ENCODE measurements at regions not wholly inside any gene's neighbourhood (a gene's known extent, or its start where the extent isn't known, plus 50 kb on each side); places are given as distances from the start of the nearest gene placed in this dataset.

GRCh38 chr4:146058531-146058930, 117.0 kb upstream of the LSM6 start:
- TF ChIP-seq RCOR1 (IDR thresholded peaks at IDR 0.05; ENCODE audit: low read depth, low read length) (no peak), RAD21 (conservative IDR thresholded peaks at IDR 0.05 in 1 of 2, IDR thresholded peaks at IDR 0.05 in 1 of 2) (no peak), RFX5 (IDR thresholded peaks at IDR 0.05) (no peak), CTCF (IDR thresholded peaks at IDR 0.05) (no peak), EP300 (IDR thresholded peaks at IDR 0.05) (no peak), MAX (IDR thresholded peaks at IDR 0.05) (no peak), NR3C1 (IDR thresholded peaks at IDR 0.05) (no peak), SMC3 (IDR thresholded peaks at IDR 0.05) (no peak), HOXA7 (CRISPR knock-in tag; IDR thresholded peaks at IDR 0.05) (no peak), POLR2A (IDR thresholded peaks at IDR 0.05; ENCODE audit: low read length) (no peak), ZSCAN20 (CRISPR knock-in tag; IDR thresholded peaks at IDR 0.05) (no peak)

Measured in A549 (cell line).